Gastroesophageal sphincter (tissue), 3 donors: ENCODE measurements at regions not wholly inside any gene's neighbourhood (a gene's known extent, or its start where the extent isn't known, plus 50 kb on each side); places are given as distances from the start of the nearest gene placed in this dataset.

Experiments
- CTCF ChIP-seq, 4 experiments: fragments of 200-600 bp in 2 of 4; fragments of 450-650 bp in 2 of 4; sonication (generic) in 1 of 4; IDR thresholded peaks; one replicate each; pipeline ENCODE4 v1.5.1; 2017 to 2019; ENCODE audit warnings: antibody characterized with exemption in 4 of 4, mild to moderate bottlenecking in 2 of 4, moderate library complexity in 2 of 4
- EP300 ChIP-seq: sonication (generic); formaldehyde crosslinking; IDR thresholded peaks from one replicate; pipeline ENCODE4 v1.6.1; 2017; ENCODE audit warnings: antibody characterized with exemption, mild to moderate bottlenecking
- POLR2A ChIP-seq, 2 donors: fragments of 450-650 bp; IDR thresholded peaks; one replicate each; pipeline ENCODE4 v1.6.1; 2017; ENCODE audit warnings: antibody characterized with exemption in 2 of 2, mild to moderate bottlenecking in 2 of 2, moderate library complexity in 1 of 2
- POLR2AphosphoS5 ChIP-seq: sonication (generic); formaldehyde crosslinking; IDR thresholded peaks from one replicate; pipeline ENCODE4 v1.6.1; 2017; ENCODE audit warnings: antibody characterized with exemption

GRCh38 chr7:46291601-46292150 lies 370.6 kb upstream of the IGFBP3 start:
- no peak for TF ChIP-seq POLR2A (IDR thresholded peaks at IDR 0.05)
- TF ChIP-seq CTCF (IDR thresholded peaks at IDR 0.05), result no peak
- TF ChIP-seq EP300, result no peak
- TF ChIP-seq POLR2AphosphoS5, result peak; percentile 16
